Mucosa of descending colon (tissue), 3 donors: ENCODE measurements at regions not wholly inside any gene's neighbourhood (a gene's known extent, or its start where the extent isn't known, plus 50 kb on each side); places are given as distances from the start of the nearest gene placed in this dataset.
A peak's percentile ranks its signal among the peaks of the same experiment; 100 is the strongest.

Experiments
- ATAC-seq: fragments of 200-7000 bp; cut with Tn5 transposase; one replicate; pipeline ENCODE4 v1.9.1; 2020; ENCODE audit warnings: mild to moderate bottlenecking, moderate library complexity
- DNase-seq, 3 donors: peaks; one replicate each; pipeline ENCODE4 v3.0.0-alpha.2; 2020
- H3K36me3 ChIP-seq: fragments of 200-600 bp; one replicate; pipeline ENCODE4 v1.8.0; 2021; ENCODE audit warnings: low read depth, mild to moderate bottlenecking
- H3K4me1 ChIP-seq: fragments of 200-600 bp; one replicate; pipeline ENCODE4 v1.8.0; 2021; ENCODE audit warnings: low read depth, mild to moderate bottlenecking
- H3K4me3 ChIP-seq: fragments of 200-600 bp; one replicate; pipeline ENCODE4 v1.8.0; 2021; ENCODE audit warnings: mild to moderate bottlenecking
- H3K9me3 ChIP-seq: fragments of 200-600 bp; one replicate; pipeline ENCODE4 v1.8.0; 2021; ENCODE audit warnings: mild to moderate bottlenecking
- CTCF ChIP-seq: fragments of 200-600 bp; IDR thresholded peaks from one replicate; pipeline ENCODE4 v1.8.0; 2022; ENCODE audit warnings: antibody characterized with exemption, mild to moderate bottlenecking
- intact Hi-C, 2 donors: fragments of 100-400 bp; cut with DNase I in 1 of 2; cut with micrococcal nuclease in 1 of 2; formaldehyde crosslinking; loops; one replicate each; pipeline versions ENCODE4 v1.11.0 to v1.11.1; 2022; cut with DNase I, micrococcal nuclease
- donor health status: DM: no; HTN: no; CAD: no; lungs with moderate emphysema.
- donor health status: DM: no; HTN: no; CAD: no.
- donor health status: DM: no; HTN: yes; CAD: no.

GRCh38 chr20:6559791-6560190 lies 207.7 kb upstream of the BMP2 start:
- no peak for ATAC-seq
- intact Hi-C loops, result no loop called here
- no peak for DNase-seq
- H3K9me3 ChIP-seq, result no peaks in the 10 kb centered on the region
- no peak overlapping the region for H3K4me3 ChIP-seq
- no peak for TF ChIP-seq CTCF
- H3K36me3 ChIP-seq, result no peaks in the 10 kb centered on the region
- no peaks in the 10 kb centered on the region for H3K4me1 ChIP-seq

GRCh38 chr20:6558341-6558740 lies 209.1 kb upstream of the BMP2 start:
- Histone ChIP-seq H3K4me3 (no peak overlapping the region), H3K4me1 (no peaks in the 10 kb centered on the region), H3K9me3 (no peaks in the 10 kb centered on the region), H3K36me3 (no peaks in the 10 kb centered on the region)
- ATAC-seq, result no peak
- no peak for TF ChIP-seq CTCF
- intact Hi-C loops, result no loop called here
- no peak for DNase-seq

GRCh38 chr20:6533761-6534479 lies 233.6 kb upstream of the BMP2 start:
- no peaks in the 10 kb centered on the region for H3K36me3 ChIP-seq
- no peak for TF ChIP-seq CTCF
- intact Hi-C loops, result no loop called here
- peak in 1 of 3 donors; percentile 25 for DNase-seq
- H3K4me1 ChIP-seq, result no peaks in the 10 kb centered on the region
- no peaks in the 10 kb centered on the region for H3K9me3 ChIP-seq
- ATAC-seq, result peak; percentile 31
- H3K4me3 ChIP-seq, result no peak overlapping the region

GRCh38 chr20:6533351-6533750 lies 234.1 kb upstream of the BMP2 start:
- ATAC-seq (peak; percentile 46), DNase-seq (no peak)
- Histone ChIP-seq H3K36me3 (no peaks in the 10 kb centered on the region), H3K9me3 (no peaks in the 10 kb centered on the region), H3K4me3 (no peak overlapping the region), H3K4me1 (no peaks in the 10 kb centered on the region)
- intact Hi-C loops, result no loop called here
- no peak for TF ChIP-seq CTCF

GRCh38 chr20:6530779-6531315 lies 236.6 kb upstream of the BMP2 start:
- Histone ChIP-seq H3K4me3 (no peak overlapping the region), H3K4me1 (no peaks in the 10 kb centered on the region), H3K9me3 (no peaks in the 10 kb centered on the region), H3K36me3 (no peaks in the 10 kb centered on the region)
- no peak for DNase-seq
- intact Hi-C loops, result no loop called here
- no peak for TF ChIP-seq CTCF
- no peak for ATAC-seq
